SK-N-MC (cell line): ENCODE measurements at regions not wholly inside any gene's neighbourhood (a gene's known extent, or its start where the extent isn't known, plus 50 kb on each side); places are given as distances from the start of the nearest gene placed in this dataset.

ENCODE experiments used
- EZH2 ChIP-seq: fragments of 200-600 bp; sonication (generic); IDR thresholded peaks from one replicate; pipeline ENCODE4 v1.6.1; 2017; ENCODE audit warnings: antibody characterized with exemption
- FOXP2 ChIP-seq: optimal IDR thresholded peaks from 2 replicates; pipeline ENCODE3; 2011; ENCODE audit warnings: mild to moderate bottlenecking, moderate library complexity; ENCODE audit not compliant: insufficient read depth; ENCODE audit errors: extremely low read length, control extremely low read depth
- POLR2AphosphoS5 ChIP-seq: IDR thresholded peaks from 2 replicates; pipeline ENCODE4 v1.6.1; 2012; ENCODE audit warnings: mild to moderate bottlenecking, low read depth, low read length, borderline replicate concordance

GRCh38 chr13:53301449-53301848, 272.8 kb downstream of the OLFM4 start:
- TF ChIP-seq POLR2AphosphoS5 (no peak), EZH2 (no peak), FOXP2 (no peak)
